GM23338 (cell line): ENCODE measurements at regions not wholly inside any gene's neighbourhood (a gene's known extent, or its start where the extent isn't known, plus 50 kb on each side); places are given as distances from the start of the nearest gene placed in this dataset.

ENCODE experiments used
- ATAC-seq: fragments of 200-7000 bp; cut with Tn5 transposase; 3 replicates; pipeline ENCODE4 v1.9.1; 2020
- DNase-seq: peaks from one replicate; pipeline ENCODE4 v3.0.0-alpha.2; 2015; ENCODE audit warnings: low spot score
- H2AFZ ChIP-seq: fragments of 200-600 bp; sonication (generic); 2 replicates; pipeline ENCODE4 v1.8.0; 2016; ENCODE audit warnings: antibody characterized with exemption, mild to moderate bottlenecking, moderate library complexity
- H3F3A ChIP-seq: fragments of 200-600 bp; sonication (generic); replicated peaks from 2 replicates; pipeline ENCODE4 v1.8.0; 2017; ENCODE audit warnings: antibody characterized with exemption, mixed run types, low read depth
- H3K27ac ChIP-seq: fragments of 200-600 bp; sonication (generic); 2 replicates; pipeline ENCODE4 v1.6.1; 2016; ENCODE audit warnings: low read depth
- H3K27me3 ChIP-seq: fragments of 200-600 bp; sonication (generic); 2 replicates; pipeline ENCODE4 v1.8.0; 2016; ENCODE audit warnings: mild to moderate bottlenecking, mixed run types, moderate library complexity; ENCODE audit not compliant: insufficient read depth
- H3K36me3 ChIP-seq: fragments of 200-600 bp; sonication (generic); 2 replicates; pipeline ENCODE4 v1.8.0; 2016; ENCODE audit warnings: mild to moderate bottlenecking; ENCODE audit not compliant: insufficient read depth
- H3K4me1 ChIP-seq: fragments of 200-600 bp; sonication (generic); 2 replicates; pipeline ENCODE4 v1.8.0; 2016; ENCODE audit warnings: mild to moderate bottlenecking, moderate library complexity; ENCODE audit not compliant: insufficient read depth
- H3K4me2 ChIP-seq: fragments of 200-600 bp; sonication (generic); 2 replicates; pipeline ENCODE4 v1.7.1; 2017; ENCODE audit warnings: mixed run types
- H3K4me3 ChIP-seq: fragments of 200-600 bp; sonication (generic); 2 replicates; pipeline ENCODE4 v1.6.1; 2016; ENCODE audit warnings: mixed run types
- H3K79me2 ChIP-seq: fragments of 200-600 bp; sonication (generic); replicated peaks from 2 replicates; pipeline ENCODE4 v1.8.0; 2017; ENCODE audit warnings: mild to moderate bottlenecking; ENCODE audit not compliant: insufficient read depth
- H3K9me2 ChIP-seq: fragments of 200-600 bp; sonication (generic); 2 replicates; pipeline ENCODE4 v1.8.0; 2017; ENCODE audit not compliant: insufficient read depth
- H4K20me1 ChIP-seq: fragments of 200-600 bp; sonication (generic); replicated peaks from 2 replicates; pipeline ENCODE4 v1.8.0; 2017; ENCODE audit warnings: mild to moderate bottlenecking; ENCODE audit not compliant: insufficient read depth
- H3K27ac Mint-ChIP-seq: 2 replicates; pipeline ENCODE4 v1.8.0; 2020; ENCODE audit warnings: inconsistent platforms, mild to moderate bottlenecking, moderate library complexity, mixed read lengths
- H3K27me3 Mint-ChIP-seq: 3 replicates; pipeline ENCODE4 v1.8.0; 2022; ENCODE audit warnings: low read depth, mild to moderate bottlenecking, moderate library complexity, mixed read lengths, inconsistent platforms; ENCODE audit not compliant: insufficient read depth, poor library complexity
- H3K36me3 Mint-ChIP-seq: 3 replicates; pipeline ENCODE4 v1.8.0; 2021; ENCODE audit warnings: low read depth, mild to moderate bottlenecking, inconsistent platforms, moderate library complexity, mixed read lengths
- H3K4me1 Mint-ChIP-seq: 3 replicates; pipeline ENCODE4 v1.8.0; 2020; ENCODE audit warnings: mild to moderate bottlenecking, inconsistent platforms, mixed read lengths
- H3K4me3 Mint-ChIP-seq: 3 replicates; pipeline ENCODE4 v1.8.0; 2021; ENCODE audit warnings: moderate library complexity, mild to moderate bottlenecking, inconsistent platforms, mixed read lengths
- H3K9me3 Mint-ChIP-seq: 3 replicates; pipeline ENCODE4 v1.8.0; 2020; ENCODE audit warnings: moderate library complexity, mild to moderate bottlenecking, inconsistent platforms, mixed read lengths
- CREB1 ChIP-seq: fragments of 250-450 bp; sonication (Bioruptor Pico); IDR thresholded peaks from 2 replicates; pipeline ENCODE4 v1.5.0; 2020; ENCODE audit warnings: low read depth, mild to moderate bottlenecking, moderate library complexity
- ETS1 ChIP-seq: IDR thresholded peaks from 2 replicates; pipeline ENCODE4 v1.6.1; 2016; ENCODE audit warnings: antibody characterized with exemption
- STAT1 ChIP-seq: IDR thresholded peaks from one replicate; pipeline ENCODE4 v1.6.1; 2016; ENCODE audit warnings: antibody characterized with exemption; ENCODE audit not compliant: unreplicated experiment
- ZNF462 ChIP-seq: fragments of 250-450 bp; sonication (Bioruptor Pico); IDR thresholded peaks from 2 replicates; pipeline ENCODE4 v1.5.0; 2020; ENCODE audit warnings: mild to moderate bottlenecking, moderate library complexity

DNA sequence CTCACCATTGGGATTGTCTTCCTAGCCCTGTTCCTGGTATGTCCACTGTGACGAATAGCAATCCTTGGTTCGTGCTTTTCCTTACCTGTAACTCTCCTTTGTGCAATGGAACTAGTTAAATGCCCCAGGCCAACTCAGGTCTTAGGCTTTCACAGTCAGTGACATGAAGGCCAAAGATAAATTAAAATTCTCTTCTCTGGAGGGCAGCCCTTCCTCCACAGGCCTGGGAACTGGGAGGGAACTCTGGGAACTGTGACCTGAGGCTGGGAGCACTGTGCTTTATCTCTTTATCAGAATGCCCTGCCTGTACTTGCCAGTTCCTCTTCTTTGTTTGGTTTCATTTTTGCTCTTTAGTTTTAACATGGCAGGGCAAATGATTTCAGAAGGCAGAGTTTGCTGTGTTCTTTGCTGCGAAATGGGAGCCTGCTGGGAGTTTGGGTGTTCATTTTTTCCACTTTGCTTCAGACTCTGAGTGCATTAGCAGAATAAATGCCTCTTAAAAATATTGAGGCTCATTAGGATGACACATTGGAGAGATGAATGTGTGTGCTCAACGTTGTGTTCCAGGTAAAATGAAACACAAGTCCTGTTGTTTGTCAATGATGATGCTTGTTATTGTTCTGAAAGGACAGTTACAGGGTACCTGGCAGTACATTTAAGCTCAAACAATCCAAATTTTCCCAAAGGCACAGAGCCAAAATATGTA lies 118.1 kb downstream of the NUDT12 start:
- Histone ChIP-seq H3K4me2 (no peak overlapping the region), H4K20me1 (no peaks in the 10 kb centered on the region), H3F3A (no peaks in the 10 kb centered on the region), H3K4me1 (0 out of 2 replicates have a peak, but pooled peaks cover 5% of the 10 kb centered on the region), H3K27ac (no peak overlapping the region), H3K9me2 (peaks cover 4% of the 10 kb centered on the region; the same call in 1 of the 2 replicates), H3K79me2 (no peaks in the 10 kb centered on the region), H3K4me3 (no peak overlapping the region), H2AFZ (peak overlapping the region; percentile 45; the same call in 1 of the 2 replicates), H3K36me3 (no peaks in the 10 kb centered on the region), H3K27me3 (no peaks in the 10 kb centered on the region)
- no peaks in the 10 kb centered on the region for H3K9me3 Mint-ChIP-seq
- no peak for TF ChIP-seq STAT1
- TF ChIP-seq CREB1 (CRISPR knock-in tag): no peak
- no peak for TF ChIP-seq ZNF462 (CRISPR knock-in tag)
- no peak overlapping the region; the same call in 1 of the 2 replicates for H3K27ac Mint-ChIP-seq
- DNase-seq (no peak), ATAC-seq (no peak)
- H3K4me3 Mint-ChIP-seq: no peak overlapping the region
- H3K27me3 Mint-ChIP-seq: peaks cover 3% of the 10 kb centered on the region
- H3K36me3 Mint-ChIP-seq: no peaks in the 10 kb centered on the region
- H3K4me1 Mint-ChIP-seq: peaks cover 24% of the 10 kb centered on the region; the same call in 2 of the 3 replicates

- ATAC-seq (no peak), DNase-seq (no peak)
- peaks cover 3% of the 10 kb centered on the region for H3K27me3 Mint-ChIP-seq
- H3K4me3 Mint-ChIP-seq: no peak overlapping the region
- H3K27ac Mint-ChIP-seq: no peak overlapping the region; the same call in 1 of the 2 replicates
- H3K9me3 Mint-ChIP-seq: no peaks in the 10 kb centered on the region
- H3F3A ChIP-seq: no peaks in the 10 kb centered on the region
- H4K20me1 ChIP-seq: no peaks in the 10 kb centered on the region
- H3K36me3 Mint-ChIP-seq: no peaks in the 10 kb centered on the region
- no peaks in the 10 kb centered on the region for H3K36me3 ChIP-seq
- H2AFZ ChIP-seq: no peak overlapping the region
- peaks cover 4% of the 10 kb centered on the region; the same call in 1 of the 2 replicates for H3K9me2 ChIP-seq
- H3K4me2 ChIP-seq: no peak overlapping the region
- no peaks in the 10 kb centered on the region for H3K79me2 ChIP-seq
- no peak overlapping the region for H3K4me3 ChIP-seq
- 0 out of 2 replicates have a peak, but pooled peaks cover 5% of the 10 kb centered on the region for H3K4me1 ChIP-seq
- no peaks in the 10 kb centered on the region for H3K27me3 ChIP-seq
- H3K27ac ChIP-seq: no peak overlapping the region
- TF ChIP-seq ETS1: no peak
- peaks cover 24% of the 10 kb centered on the region; the same call in 2 of the 3 replicates for H3K4me1 Mint-ChIP-seq
Observed at GRCh38 chr5:103442750-103443149, 119.8 kb downstream of the NUDT12 start.
